ENCODE measurements at regions not wholly inside any gene's neighbourhood (a gene's known extent, or its start where the extent isn't known, plus 50 kb on each side); places are given as distances from the start of the nearest gene placed in this dataset.

GRCh38 chr18:46262856-46263255 is 158.7 kb downstream of the HAUS1 start:
- Histone ChIP-seq H2AFZ (ENCODE audit: insufficient read depth, low read depth, low read length, poor library complexity, severe bottlenecking) (no peak overlapping the region), H3K27me3 (replicated peaks in 1 of 4; ENCODE audit: control extremely low read depth in 1 of 4, control insufficient read depth in 3 of 4, insufficient read depth in 4 of 4, low read length in 3 of 4) (no peaks in the 10 kb centered on the region), H3K27ac (ENCODE audit: low read length in 2 of 2) (no peak overlapping the region), H3K4me1 (ENCODE audit: control insufficient read depth in 2 of 2, insufficient read depth in 2 of 2, low read length in 2 of 2) (no peaks in the 10 kb centered on the region), H3K79me2 (ENCODE audit: control insufficient read depth, insufficient read depth, low read length) (peaks cover 45% of the 10 kb centered on the region), H3K36me3 (replicated peaks in 1 of 2; ENCODE audit: control extremely low read depth in 1 of 2, control insufficient read depth in 1 of 2, extremely low read depth in 1 of 2, insufficient read depth in 2 of 2, low read length in 1 of 2) (peaks cover 23 to 31% of the 10 kb centered on the region in 2 experiments), H3K4me2 (replicated peaks; ENCODE audit: low read depth, low read length, poor library complexity, severe bottlenecking) (no peak overlapping the region), H4K20me1 (ENCODE audit: control insufficient read depth, insufficient read depth, low read length, poor library complexity, severe bottlenecking) (peaks cover 30% of the 10 kb centered on the region), H3K9ac (ENCODE audit: low read length) (no peak overlapping the region), H3K4me3 (ENCODE audit: control extremely low read depth in 1 of 5, extremely low read depth in 1 of 5, insufficient read depth in 1 of 5, low read depth in 2 of 5, low read length in 4 of 5) (no peak overlapping the region), H3K9me3 (ENCODE audit: control extremely low read depth in 1 of 3, control insufficient read depth in 2 of 3, insufficient read depth in 1 of 3, low read length in 2 of 3) (no peaks in the 10 kb centered on the region)
- ATAC-seq (ENCODE audit: low read depth) = no peak
- intact Hi-C loops (cut with micrococcal nuclease) = no loop called here
- Mint-ChIP-seq H3K4me3 (no peak overlapping the region), H3K4me1 (peaks cover 29% of the 10 kb centered on the region), H3K27me3 (no peaks in the 10 kb centered on the region), H3K9me3 (ENCODE audit: insufficient read depth) (no peaks in the 10 kb centered on the region), H3K27ac (no peak overlapping the region)
- TF ChIP-seq CTCF (IDR thresholded peaks at IDR 0.05) (no peak), EZH2 (IDR thresholded peaks at IDR 0.05; ENCODE audit: borderline replicate concordance, insufficient read depth, low read depth, low read length, poor library complexity, severe bottlenecking) (no peak)
- DNase-seq = no peak
- ChIA-PET CTCF (no interaction called here), POLR2A (no interaction called here)
- 100% methylated on average over 2 of the region's 4 CpGs for WGBS (ENCODE audit: insufficient coverage)

- ATAC-seq (ENCODE audit: low read depth) (no peak), DNase-seq (peak; percentile 38)
- ChIA-PET POLR2A (no interaction called here), CTCF (no interaction called here)
- Mint-ChIP-seq H3K27ac (no peak overlapping the region), H3K4me3 (no peak overlapping the region), H3K4me1 (peaks cover 29% of the 10 kb centered on the region), H3K9me3 (ENCODE audit: insufficient read depth) (no peaks in the 10 kb centered on the region), H3K27me3 (no peaks in the 10 kb centered on the region)
- no CpG with 5 or more reads among the region's 1 CpG for WGBS (ENCODE audit: insufficient coverage)
- H3K9me3 ChIP-seq (ENCODE audit: control extremely low read depth in 1 of 3, control insufficient read depth in 2 of 3, insufficient read depth in 1 of 3, low read length in 2 of 3) = no peaks in the 10 kb centered on the region
- H3K9ac ChIP-seq (ENCODE audit: low read length) = no peak overlapping the region
- intact Hi-C loops (cut with micrococcal nuclease) = no loop called here
- TF ChIP-seq EZH2 (IDR thresholded peaks at IDR 0.05; ENCODE audit: borderline replicate concordance, insufficient read depth, low read depth, low read length, poor library complexity, severe bottlenecking) = no peak
- TF ChIP-seq CTCF (IDR thresholded peaks at IDR 0.05) = no peak
- no peak overlapping the region for H3K4me2 ChIP-seq (replicated peaks; ENCODE audit: low read depth, low read length, poor library complexity, severe bottlenecking)
- peaks cover 30% of the 10 kb centered on the region for H4K20me1 ChIP-seq (ENCODE audit: control insufficient read depth, insufficient read depth, low read length, poor library complexity, severe bottlenecking)
- no peak overlapping the region for H3K4me3 ChIP-seq (ENCODE audit: control extremely low read depth in 1 of 5, extremely low read depth in 1 of 5, insufficient read depth in 1 of 5, low read depth in 2 of 5, low read length in 4 of 5)
- H3K27me3 ChIP-seq (replicated peaks in 1 of 4; ENCODE audit: control extremely low read depth in 1 of 4, control insufficient read depth in 3 of 4, insufficient read depth in 4 of 4, low read length in 3 of 4) = no peaks in the 10 kb centered on the region
- no peaks in the 10 kb centered on the region for H3K4me1 ChIP-seq (ENCODE audit: control insufficient read depth in 2 of 2, insufficient read depth in 2 of 2, low read length in 2 of 2)
- peaks cover 21 to 34% of the 10 kb centered on the region in 2 experiments for H3K36me3 ChIP-seq (replicated peaks in 1 of 2; ENCODE audit: control extremely low read depth in 1 of 2, control insufficient read depth in 1 of 2, extremely low read depth in 1 of 2, insufficient read depth in 2 of 2, low read length in 1 of 2)
- no peak overlapping the region for H3K27ac ChIP-seq (ENCODE audit: low read length in 2 of 2)
- H3K79me2 ChIP-seq (ENCODE audit: control insufficient read depth, insufficient read depth, low read length) = peaks cover 31% of the 10 kb centered on the region
- H2AFZ ChIP-seq (ENCODE audit: insufficient read depth, low read depth, low read length, poor library complexity, severe bottlenecking) = no peak overlapping the region
Measured at GRCh38 chr18:46264255-46264654, 160.1 kb downstream of the HAUS1 start.

All from B cell (primary cell).